HepG2 (cell line): ENCODE measurements at regions not wholly inside any gene's neighbourhood (a gene's known extent, or its start where the extent isn't known, plus 50 kb on each side); places are given as distances from the start of the nearest gene placed in this dataset.
A peak's percentile ranks its signal among the peaks of the same experiment; 100 is the strongest.

Experiments used
- ATAC-seq: fragments of 200-7000 bp; cut with Tn5 transposase; 3 replicates; pipeline ENCODE4 v1.9.1; 2020; ENCODE audit warnings: mild to moderate bottlenecking, moderate library complexity
- BruUV-seq: library from RNA; stranded (reverse); fragments of 400-500 nt; replicated peaks from 2 replicates; lab custom pipeline; 2021; lab: Mats Ljungman, UMichigan
- CTCF ChIA-PET: fragments of 300-600 bp; formaldehyde crosslinking; extraction: SDS; loops from one replicate; lab custom pipeline; 2021; ENCODE audit warnings: low total read pairs, inconsistent platforms, low intra/inter-chr PET ratio; lab: Yijun Ruan, JAX
- POLR2A ChIA-PET: fragments of 350-600 bp; sonication (Branson Sonifier 250); formaldehyde crosslinking; loops from one replicate; lab custom pipeline; 2020; ENCODE audit warnings: antibody characterized with exemption, inconsistent platforms; lab: Yijun Ruan, JAX
- DNase-seq: peaks from one replicate; pipeline ENCODE4 v3.0.0-alpha.2; 2015; ENCODE audit warnings: low spot score
- FAIRE-seq: peaks from 3 replicates; lab custom pipeline; 2011; peaks lifted over from hg19 to GRCh38; lab: Jason Lieb, UNC
- H2AFZ ChIP-seq: one replicate; pipeline ENCODE4 v1.6.1; 2011; ENCODE audit warnings: low read length, inconsistent platforms
- H3K27ac ChIP-seq: fragments of 300-600 bp; 3 replicates; pipeline ENCODE4 v1.8.0; 2011; ENCODE audit warnings: mixed run types, mild to moderate bottlenecking, mixed read lengths, low read length, inconsistent platforms; ENCODE audit not compliant: insufficient read depth; ENCODE audit errors: extremely low read length
- H3K27me3 ChIP-seq, 2 experiments: fragments of 200-600 bp in 1 of 2; 2 replicates in 1 of 2; 3 replicates in 1 of 2; pipeline versions ENCODE4 v1.6.0 to v1.8.0; 2011; ENCODE audit warnings: low read length in 2 of 2, mild to moderate bottlenecking in 2 of 2, moderate library complexity in 2 of 2, inconsistent platforms in 1 of 2; ENCODE audit not compliant: insufficient read depth in 2 of 2, control insufficient read depth in 1 of 2
- H3K36me3 ChIP-seq, 2 experiments: fragments of 200-600 bp in 1 of 2; replicated peaks in 1 of 2; 2 replicates in 1 of 2; 3 replicates in 1 of 2; pipeline versions ENCODE4 v1.5.1 to v1.8.0; 2011; ENCODE audit warnings: low read length in 2 of 2, inconsistent platforms in 1 of 2; ENCODE audit not compliant: insufficient read depth in 2 of 2, control insufficient read depth in 1 of 2
- H3K4me1 ChIP-seq: 2 replicates; pipeline ENCODE4 v1.5.1; 2012; ENCODE audit warnings: low read length, inconsistent platforms; ENCODE audit not compliant: insufficient read depth
- H3K4me2 ChIP-seq: 2 replicates; pipeline ENCODE4 v1.6.0; 2011; ENCODE audit warnings: low read depth, low read length, inconsistent platforms
- H3K4me3 ChIP-seq, 3 experiments: fragments of 200-600 bp in 1 of 3; sonication (generic), shearing (Covaris generic) in 1 of 3; replicated peaks in 1 of 3; 2 replicates each; pipeline ENCODE4 v1.5.1; 2011 to 2016; ENCODE audit warnings: low read length in 3 of 3, inconsistent platforms in 2 of 3, low read depth in 2 of 3, mild to moderate bottlenecking in 2 of 3, control low read depth in 1 of 3, mixed read lengths in 1 of 3; ENCODE audit not compliant: insufficient read depth in 1 of 3
- H3K79me2 ChIP-seq: one replicate; pipeline ENCODE4 v1.6.1; 2011; ENCODE audit warnings: low read length, inconsistent platforms; ENCODE audit not compliant: insufficient read depth
- H3K9ac ChIP-seq: 2 replicates; pipeline ENCODE4 v1.6.0; 2011; ENCODE audit warnings: mild to moderate bottlenecking, low read depth, low read length, inconsistent platforms; ENCODE audit not compliant: insufficient read depth
- H3K9me3 ChIP-seq: 2 replicates; pipeline ENCODE4 v1.5.1; 2012; ENCODE audit warnings: mild to moderate bottlenecking, low read length
- H4K20me1 ChIP-seq: 2 replicates; pipeline ENCODE4 v1.6.0; 2011; ENCODE audit warnings: inconsistent platforms, mild to moderate bottlenecking, low read length, moderate library complexity; ENCODE audit not compliant: insufficient read depth
- BCL3 ChIP-seq: sonication (generic); formaldehyde crosslinking; IDR thresholded peaks from 2 replicates; pipeline ENCODE4 v1.5.1; 2020; ENCODE audit warnings: mild to moderate bottlenecking, missing genetic modification reagents, moderate library complexity
- ESRRA ChIP-seq: sonication (generic); formaldehyde crosslinking; IDR thresholded peaks from 2 replicates; pipeline ENCODE4 v1.5.1; 2020; ENCODE audit warnings: mild to moderate bottlenecking, low read depth, missing genetic modification reagents
- MAFF ChIP-seq: IDR thresholded peaks from 2 replicates; pipeline ENCODE4 v1.6.1; 2011; ENCODE audit warnings: low read depth, low read length, improper control_type of control experiment
- MAFK ChIP-seq, 2 experiments: IDR thresholded peaks in 1 of 2; conservative IDR thresholded peaks in 1 of 2; 2 replicates each; pipeline ENCODE4 v1.6.1; 2011; ENCODE audit warnings: improper control_type of control experiment in 2 of 2, low read length in 2 of 2
- NONO ChIP-seq, 2 experiments: fragments of 450-650 bp in 1 of 2; sonication (generic) in 1 of 2; formaldehyde crosslinking in 1 of 2; IDR thresholded peaks in 1 of 2; conservative IDR thresholded peaks in 1 of 2; 2 replicates each; pipeline versions ENCODE4 v1.6.1 to v1.8.0; 2017 to 2022; ENCODE audit warnings: mild to moderate bottlenecking in 1 of 2, missing genetic modification reagents in 1 of 2, moderate library complexity in 1 of 2
- NR0B2 ChIP-seq: sonication (generic); formaldehyde crosslinking; IDR thresholded peaks from 2 replicates; pipeline ENCODE4 v1.4.0; 2020; ENCODE audit warnings: mild to moderate bottlenecking, missing genetic modification reagents
- SIN3A ChIP-seq: IDR thresholded peaks from 2 replicates; pipeline ENCODE4 v1.6.1; 2011; ENCODE audit warnings: low read depth, mild to moderate bottlenecking, control low read depth, low read length, borderline replicate concordance
- SOX6 ChIP-seq, 2 experiments: fragments of 450-650 bp in 1 of 2; sonication (generic) in 1 of 2; formaldehyde crosslinking in 1 of 2; IDR thresholded peaks; 2 replicates each; pipeline versions ENCODE4 v1.4.0 to v1.6.1; 2017 to 2020; ENCODE audit warnings: antibody characterized with exemption in 1 of 2, mild to moderate bottlenecking in 1 of 2, missing genetic modification reagents in 1 of 2
- SRY ChIP-seq: sonication (generic); formaldehyde crosslinking; IDR thresholded peaks from 2 replicates; pipeline ENCODE4 v1.8.0; 2022; ENCODE audit warnings: mild to moderate bottlenecking, missing genetic modification reagents
- TCF7L2 ChIP-seq: IDR thresholded peaks from 2 replicates; pipeline ENCODE4 v1.6.1; 2011; ENCODE audit warnings: mild to moderate bottlenecking, low read depth, low read length, moderate library complexity
- ZNF790 ChIP-seq: sonication (generic); formaldehyde crosslinking; IDR thresholded peaks from 2 replicates; pipeline ENCODE4 v1.8.0; 2022; ENCODE audit warnings: missing genetic modification reagents, mild to moderate bottlenecking, borderline replicate concordance
- WGBS: methylation state at CpG from one replicate; pipeline ENCODE4 v1.1.6; 2017; ENCODE audit warnings: low lambda C conversion rate; 5-methylcytosine and 5-hydroxymethylcytosine counted together
- in situ Hi-C: cut with HindIII; loops from 2 replicates; pipeline ENCODE4 v1.10.0; 2017; ENCODE audit warnings: low pct_unique_long_range_greater_than_20kb; ENCODE audit not compliant: extremely low pct_ligation_motif_present
- intact Hi-C: fragments of 100-400 bp; cut with micrococcal nuclease; formaldehyde crosslinking; loops from one replicate; pipeline ENCODE4 v1.10.0; 2022; ENCODE audit not compliant: unreplicated experiment

DNA sequence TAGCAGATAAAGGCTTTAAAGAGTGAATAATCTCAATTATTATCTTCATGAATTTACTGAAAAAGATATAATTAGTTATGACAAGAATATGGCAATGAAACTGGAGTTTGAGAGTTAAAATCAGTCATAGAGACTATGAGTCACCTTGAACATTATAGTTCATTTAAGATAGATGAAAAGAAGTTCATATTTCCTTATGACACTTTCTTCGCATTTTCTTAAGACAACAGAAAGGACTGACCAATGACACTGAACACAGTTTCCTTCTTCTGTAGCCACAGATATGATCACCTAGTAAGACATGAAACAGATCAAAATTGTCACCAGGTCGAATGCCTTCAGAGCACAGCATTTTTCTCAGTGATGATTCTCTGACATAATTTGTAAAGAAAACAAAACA is 202.1 kb downstream of the KLF12 start (continued):
- no peak for TF ChIP-seq ESRRA (CRISPR knock-in tag)
- no peak for TF ChIP-seq ZNF790
- no peak for TF ChIP-seq SIN3A
- no peak for TF ChIP-seq SOX6 (IDR thresholded peaks at IDR 0.05)
- no peak for TF ChIP-seq SOX6 (CRISPR knock-in tag; IDR thresholded peaks at IDR 0.05)
- no peak for TF ChIP-seq BCL3
- TF ChIP-seq TCF7L2 = no peak
- TF ChIP-seq NR0B2 = no peak
- TF ChIP-seq NONO (IDR thresholded peaks at IDR 0.05) = no peak
- TF ChIP-seq NONO (CRISPR knock-in tag; conservative IDR thresholded peaks at IDR 0.05) = no peak

DNA sequence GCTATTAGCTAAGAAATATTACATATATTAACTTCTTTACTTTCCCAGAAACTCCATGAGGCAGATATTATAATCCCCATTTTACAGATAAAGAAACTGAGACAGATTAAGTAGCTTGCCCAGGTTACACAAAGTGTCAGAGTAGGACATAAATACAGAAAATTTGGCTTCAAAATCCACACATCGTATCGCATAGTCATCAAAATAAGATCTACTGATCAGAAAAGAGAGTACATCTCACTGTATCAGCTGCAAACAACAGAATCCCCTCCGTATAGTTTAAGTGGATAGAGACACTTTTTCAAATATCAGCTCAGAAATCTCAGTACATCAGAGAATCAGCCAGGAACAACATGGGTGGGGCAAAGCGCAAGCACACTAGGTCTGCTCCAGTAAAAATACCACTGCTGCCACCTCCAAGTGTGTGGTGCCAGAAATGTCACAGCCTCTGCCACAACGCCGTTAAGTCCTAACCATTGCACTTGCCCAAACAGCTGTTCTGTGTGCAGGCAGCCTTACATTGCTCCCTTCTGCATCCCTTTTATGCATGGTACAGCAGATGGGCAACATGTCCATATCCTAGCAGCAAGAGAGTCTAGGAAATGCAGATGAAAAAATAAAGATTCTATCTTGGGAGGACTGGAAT is 204.8 kb downstream of the KLF12 start:
- no peak for TF ChIP-seq SRY (CRISPR knock-in tag)
- TF ChIP-seq MAFK (conservative IDR thresholded peaks at IDR 0.05 in 1 of 2, IDR thresholded peaks at IDR 0.05 in 1 of 2; ENCODE audit: low read length in 2 of 2) = peak; percentile 42 to 73
- peak; percentile 42 for TF ChIP-seq MAFF
- TF ChIP-seq, all 625 proteins: peak for 2
- no peak for ATAC-seq
- Histone ChIP-seq H3K36me3 (no peaks in the 10 kb centered on the region), H3K27me3 (no peaks in the 10 kb centered on the region), H3K4me2 (no peak overlapping the region), H3K9ac (no peak overlapping the region), H3K4me1 (no peaks in the 10 kb centered on the region), H2AFZ (no peak overlapping the region), H3K79me2 (no peaks in the 10 kb centered on the region), H3K27ac (no peak overlapping the region), H4K20me1 (no peaks in the 10 kb centered on the region), H3K4me3 (no peak overlapping the region), H3K9me3 (no peaks in the 10 kb centered on the region)
- WGBS = 84% methylated on average over 6 of the region's 6 CpGs
- ChIA-PET CTCF (no interaction called here), POLR2A (no interaction called here)
- no peak for FAIRE-seq
- no TSS peak for BruUV-seq
- intact Hi-C loops (no loop called here), in situ Hi-C loops (no loop called here)
- no peak for DNase-seq
